HEK293 (cell line): ENCODE measurements at regions not wholly inside any gene's neighbourhood (a gene's known extent, or its start where the extent isn't known, plus 50 kb on each side); places are given as distances from the start of the nearest gene placed in this dataset.

Experiments
- CTCF ChIA-PET: fragments of 350-600 bp; formaldehyde crosslinking; extraction: SDS; loops from one replicate; lab custom pipeline; 2021; ENCODE audit warnings: antibody characterized with exemption; lab: Yijun Ruan, JAX
- POLR2A ChIA-PET: fragments of 300-600 bp; formaldehyde crosslinking; extraction: SDS; loops from one replicate; lab custom pipeline; 2020; ENCODE audit warnings: antibody characterized with exemption, inconsistent platforms; lab: Yijun Ruan, JAX
- H3K27ac ChIP-seq: fragments of 200-500 bp; sonication (Bioruptor generic); 2 replicates; pipeline ENCODE4 v1.5.1; 2014; ENCODE audit warnings: low read depth, low read length, control low read depth, inconsistent platforms; ENCODE audit errors: extremely low read depth
- H3K36me3 ChIP-seq, 2 experiments: fragments of 200-500 bp in 1 of 2; sonication (Bioruptor generic) in 1 of 2; 1 replicate in 1 of 2; 2 replicates in 1 of 2; pipeline ENCODE4 v1.5.1; 2014 to 2017; ENCODE audit warnings: inconsistent platforms in 2 of 2, low read length in 2 of 2; ENCODE audit not compliant: control insufficient read depth in 2 of 2, insufficient read depth in 1 of 2
- H3K4me1 ChIP-seq: fragments of 200-500 bp; sonication (Bioruptor generic); 2 replicates; pipeline ENCODE4 v1.5.1; 2014; ENCODE audit warnings: mild to moderate bottlenecking, low read length, inconsistent platforms; ENCODE audit not compliant: control insufficient read depth, insufficient read depth
- H3K4me3 ChIP-seq: 2 replicates; pipeline ENCODE4 v1.5.1; 2011; ENCODE audit warnings: low read depth, mild to moderate bottlenecking, control low read depth, low read length, moderate library complexity
- H3K9me3 ChIP-seq: fragments of 200-500 bp; sonication (Bioruptor generic); 2 replicates; pipeline ENCODE4 v1.5.1; 2014; ENCODE audit warnings: low read depth, low read length, inconsistent platforms; ENCODE audit not compliant: control insufficient read depth, insufficient read depth
- KLF16 ChIP-seq: fragments of 450-650 bp; formaldehyde crosslinking; IDR thresholded peaks from 2 replicates; pipeline ENCODE4 v1.5.1; 2017; ENCODE audit warnings: missing biosample characterization, missing genetic modification characterization
- KLF8 ChIP-seq: fragments of 450-650 bp; formaldehyde crosslinking; IDR thresholded peaks from 2 replicates; pipeline ENCODE4 v1.5.1; 2016; ENCODE audit warnings: missing biosample characterization, missing genetic modification characterization
- KLF9 ChIP-seq: fragments of 450-650 bp; formaldehyde crosslinking; IDR thresholded peaks from 2 replicates; pipeline ENCODE4 v1.5.1; 2016; ENCODE audit warnings: missing biosample characterization, missing genetic modification characterization, low read depth
- SETDB1 ChIP-seq: IDR thresholded peaks from one replicate; pipeline ENCODE4 v1.6.1; 2017; ENCODE audit warnings: mild to moderate bottlenecking, low read length, moderate library complexity, mixed read lengths; ENCODE audit not compliant: insufficient read length
- ZNF169 ChIP-seq: fragments of 450-650 bp; formaldehyde crosslinking; IDR thresholded peaks from 2 replicates; pipeline ENCODE4 v1.5.1; 2016; ENCODE audit warnings: missing biosample characterization, missing genetic modification characterization
- ZNF175 ChIP-seq: fragments of 450-650 bp; formaldehyde crosslinking; IDR thresholded peaks from 2 replicates; pipeline ENCODE4 v1.5.1; 2016; ENCODE audit warnings: missing biosample characterization, missing genetic modification characterization
- ZNF423 ChIP-seq: fragments of 450-650 bp; formaldehyde crosslinking; IDR thresholded peaks from 2 replicates; pipeline ENCODE4 v1.5.1; 2016; ENCODE audit warnings: missing biosample characterization, missing genetic modification characterization
- ZNF433 ChIP-seq: fragments of 450-650 bp; formaldehyde crosslinking; IDR thresholded peaks from 2 replicates; pipeline ENCODE4 v1.5.1; 2016; ENCODE audit warnings: missing biosample characterization, missing genetic modification characterization, low read depth
- ZNF501 ChIP-seq: fragments of 450-650 bp; formaldehyde crosslinking; IDR thresholded peaks from 2 replicates; pipeline ENCODE4 v1.5.1; 2016; ENCODE audit warnings: missing biosample characterization, missing genetic modification characterization
- ZNF529 ChIP-seq: fragments of 450-650 bp; formaldehyde crosslinking; IDR thresholded peaks from 2 replicates; pipeline ENCODE4 v1.5.1; 2017; ENCODE audit warnings: missing genetic modification characterization, missing biosample characterization; ENCODE audit not compliant: insufficient replicate concordance
- ZNF544 ChIP-seq: fragments of 450-650 bp; formaldehyde crosslinking; IDR thresholded peaks from 2 replicates; pipeline ENCODE4 v1.5.0; 2017; ENCODE audit warnings: missing biosample characterization, missing genetic modification characterization
- ZNF560 ChIP-seq: fragments of 450-650 bp; formaldehyde crosslinking; IDR thresholded peaks from 2 replicates; pipeline ENCODE4 v1.5.1; 2017; ENCODE audit warnings: missing biosample characterization, missing genetic modification characterization, borderline replicate concordance
- ZNF600 ChIP-seq: fragments of 450-650 bp; formaldehyde crosslinking; IDR thresholded peaks from 2 replicates; pipeline ENCODE4 v1.5.1; 2016; ENCODE audit warnings: missing biosample characterization, missing genetic modification characterization
- ZNF623 ChIP-seq: fragments of 450-650 bp; formaldehyde crosslinking; IDR thresholded peaks from 2 replicates; pipeline ENCODE4 v1.5.1; 2016; ENCODE audit warnings: missing biosample characterization, missing genetic modification characterization
- ZNF768 ChIP-seq: fragments of 450-650 bp; formaldehyde crosslinking; IDR thresholded peaks from 2 replicates; pipeline ENCODE4 v1.5.1; 2018; ENCODE audit warnings: missing biosample characterization, mild to moderate bottlenecking, missing genetic modification characterization
- ZNF791 ChIP-seq: fragments of 450-650 bp; formaldehyde crosslinking; IDR thresholded peaks from 2 replicates; pipeline ENCODE4 v1.5.1; 2016; ENCODE audit warnings: missing biosample characterization, missing genetic modification characterization
- TF ChIP-seq, protein P1 (sequence below): fragments of 450-650 bp; formaldehyde crosslinking; IDR thresholded peaks from 2 replicates; pipeline ENCODE4 v1.5.1; 2016; ENCODE audit warnings: missing biosample characterization, missing genetic modification characterization
- TF ChIP-seq, protein P2 (sequence below): fragments of 450-650 bp; formaldehyde crosslinking; IDR thresholded peaks from 2 replicates; pipeline ENCODE4 v1.5.1; 2016; ENCODE audit warnings: missing biosample characterization, missing genetic modification characterization
- TF ChIP-seq, protein P3 (sequence below): fragments of 450-650 bp; formaldehyde crosslinking; optimal IDR thresholded peaks from 2 replicates; pipeline ENCODE3; 2016; ENCODE audit warnings: missing biosample characterization, mild to moderate bottlenecking, missing genetic modification characterization
- TF ChIP-seq, protein P4 (sequence below): fragments of 450-650 bp; formaldehyde crosslinking; IDR thresholded peaks from 2 replicates; pipeline ENCODE4 v1.5.1; 2016; ENCODE audit warnings: missing biosample characterization, missing genetic modification characterization

DNA sequence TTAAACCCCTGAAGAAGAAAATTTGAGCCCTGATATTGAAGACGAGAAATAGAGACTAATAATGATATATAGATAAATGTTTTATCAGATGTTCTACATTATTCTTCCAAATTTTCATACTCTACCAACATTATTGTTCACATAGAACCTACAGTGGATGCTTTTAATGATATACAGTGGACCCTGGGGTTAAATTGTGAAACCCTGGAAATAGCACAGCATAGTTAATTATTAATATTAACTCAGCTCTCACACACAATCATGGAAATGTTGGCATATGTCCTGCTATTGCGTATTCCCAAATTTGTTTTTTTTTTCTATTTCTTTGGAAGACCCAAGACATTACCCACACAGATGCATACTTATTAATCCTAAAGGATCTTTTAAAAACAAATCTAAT lies 579.9 kb downstream of the CCDC85A start:
- no peak overlapping the region for H3K4me3 ChIP-seq
- H3K4me1 ChIP-seq: no peaks in the 10 kb centered on the region
- POLR2A ChIA-PET: no interaction called here
- CTCF ChIA-PET: no interaction called here
- TF ChIP-seq, protein P1, sequence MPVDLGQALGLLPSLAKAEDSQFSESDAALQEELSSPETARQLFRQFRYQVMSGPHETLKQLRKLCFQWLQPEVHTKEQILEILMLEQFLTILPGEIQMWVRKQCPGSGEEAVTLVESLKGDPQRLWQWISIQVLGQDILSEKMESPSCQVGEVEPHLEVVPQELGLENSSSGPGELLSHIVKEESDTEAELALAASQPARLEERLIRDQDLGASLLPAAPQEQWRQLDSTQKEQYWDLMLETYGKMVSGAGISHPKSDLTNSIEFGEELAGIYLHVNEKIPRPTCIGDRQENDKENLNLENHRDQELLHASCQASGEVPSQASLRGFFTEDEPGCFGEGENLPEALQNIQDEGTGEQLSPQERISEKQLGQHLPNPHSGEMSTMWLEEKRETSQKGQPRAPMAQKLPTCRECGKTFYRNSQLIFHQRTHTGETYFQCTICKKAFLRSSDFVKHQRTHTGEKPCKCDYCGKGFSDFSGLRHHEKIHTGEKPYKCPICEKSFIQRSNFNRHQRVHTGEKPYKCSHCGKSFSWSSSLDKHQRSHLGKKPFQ (tag by site-specific recombination): no peak
- TF ChIP-seq, protein P2, sequence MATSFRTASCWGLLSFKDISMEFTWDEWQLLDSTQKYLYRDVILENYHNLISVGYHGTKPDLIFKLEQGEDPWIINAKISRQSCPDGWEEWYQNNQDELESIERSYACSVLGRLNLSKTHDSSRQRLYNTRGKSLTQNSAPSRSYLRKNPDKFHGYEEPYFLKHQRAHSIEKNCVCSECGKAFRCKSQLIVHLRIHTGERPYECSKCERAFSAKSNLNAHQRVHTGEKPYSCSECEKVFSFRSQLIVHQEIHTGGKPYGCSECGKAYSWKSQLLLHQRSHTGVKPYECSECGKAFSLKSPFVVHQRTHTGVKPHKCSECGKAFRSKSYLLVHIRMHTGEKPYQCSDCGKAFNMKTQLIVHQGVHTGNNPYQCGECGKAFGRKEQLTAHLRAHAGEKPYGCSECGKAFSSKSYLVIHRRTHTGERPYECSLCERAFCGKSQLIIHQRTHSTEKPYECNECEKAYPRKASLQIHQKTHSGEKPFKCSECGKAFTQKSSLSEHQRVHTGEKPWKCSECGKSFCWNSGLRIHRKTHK (tag by site-specific recombination): no peak
- TF ChIP-seq ZNF544 (no peak), SETDB1 (no peak), ZNF623 (no peak), ZNF768 (tag by site-specific recombination) (no peak), ZNF501 (tag by site-specific recombination) (no peak), ZNF169 (no peak), ZNF175 (tag by site-specific recombination) (no peak), ZNF791 (no peak), ZNF433 (no peak), KLF9 (no peak), ZNF529 (no peak), ZNF600 (tag by site-specific recombination) (no peak), ZNF560 (tag by site-specific recombination) (no peak), ZNF423 (tag by site-specific recombination) (no peak), KLF16 (tag by site-specific recombination) (no peak)
- TF ChIP-seq, protein P3, sequence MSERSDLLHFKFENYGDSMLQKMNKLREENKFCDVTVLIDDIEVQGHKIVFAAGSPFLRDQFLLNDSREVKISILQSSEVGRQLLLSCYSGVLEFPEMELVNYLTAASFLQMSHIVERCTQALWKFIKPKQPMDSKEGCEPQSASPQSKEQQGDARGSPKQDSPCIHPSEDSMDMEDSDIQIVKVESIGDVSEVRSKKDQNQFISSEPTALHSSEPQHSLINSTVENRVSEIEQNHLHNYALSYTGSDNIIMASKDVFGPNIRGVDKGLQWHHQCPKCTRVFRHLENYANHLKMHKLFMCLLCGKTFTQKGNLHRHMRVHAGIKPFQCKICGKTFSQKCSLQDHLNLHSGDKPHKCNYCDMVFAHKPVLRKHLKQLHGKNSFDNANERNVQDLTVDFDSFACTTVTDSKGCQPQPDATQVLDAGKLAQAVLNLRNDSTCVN (tag by site-specific recombination): no peak
- TF ChIP-seq, protein P4, sequence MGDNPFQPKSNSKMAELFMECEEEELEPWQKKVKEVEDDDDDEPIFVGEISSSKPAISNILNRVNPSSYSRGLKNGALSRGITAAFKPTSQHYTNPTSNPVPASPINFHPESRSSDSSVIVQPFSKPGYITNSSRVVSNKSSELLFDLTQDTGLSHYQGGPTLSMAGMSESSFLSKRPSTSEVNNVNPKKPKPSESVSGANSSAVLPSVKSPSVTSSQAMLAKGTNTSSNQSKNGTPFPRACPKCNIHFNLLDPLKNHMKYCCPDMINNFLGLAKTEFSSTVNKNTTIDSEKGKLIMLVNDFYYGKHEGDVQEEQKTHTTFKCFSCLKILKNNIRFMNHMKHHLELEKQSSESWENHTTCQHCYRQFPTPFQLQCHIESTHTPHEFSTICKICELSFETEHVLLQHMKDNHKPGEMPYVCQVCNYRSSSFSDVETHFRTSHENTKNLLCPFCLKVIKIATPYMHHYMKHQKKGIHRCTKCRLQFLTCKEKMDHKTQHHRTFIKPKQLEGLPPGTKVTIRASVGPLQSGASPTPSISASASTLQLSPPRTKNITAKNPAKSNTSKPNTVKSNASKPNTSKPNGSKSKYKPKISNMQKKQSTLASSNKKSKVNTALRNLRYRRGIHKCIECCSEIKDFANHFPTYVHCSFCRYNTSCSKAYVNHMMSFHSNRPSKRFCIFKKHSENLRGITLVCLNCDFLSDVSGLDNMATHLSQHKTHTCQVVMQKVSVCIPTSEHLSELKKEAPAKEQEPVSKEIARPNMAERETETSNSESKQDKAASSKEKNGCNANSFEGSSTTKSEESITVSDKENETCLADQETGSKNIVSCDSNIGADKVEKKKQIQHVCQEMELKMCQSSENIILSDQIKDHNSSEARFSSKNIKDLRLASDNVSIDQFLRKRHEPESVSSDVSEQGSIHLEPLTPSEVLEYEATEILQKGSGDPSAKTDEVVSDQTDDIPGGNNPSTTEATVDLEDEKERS (tag by site-specific recombination): no peak
- no peaks in the 10 kb centered on the region for H3K9me3 ChIP-seq
- no peaks in the 10 kb centered on the region for H3K36me3 ChIP-seq
- H3K27ac ChIP-seq: no peak overlapping the region

DNA sequence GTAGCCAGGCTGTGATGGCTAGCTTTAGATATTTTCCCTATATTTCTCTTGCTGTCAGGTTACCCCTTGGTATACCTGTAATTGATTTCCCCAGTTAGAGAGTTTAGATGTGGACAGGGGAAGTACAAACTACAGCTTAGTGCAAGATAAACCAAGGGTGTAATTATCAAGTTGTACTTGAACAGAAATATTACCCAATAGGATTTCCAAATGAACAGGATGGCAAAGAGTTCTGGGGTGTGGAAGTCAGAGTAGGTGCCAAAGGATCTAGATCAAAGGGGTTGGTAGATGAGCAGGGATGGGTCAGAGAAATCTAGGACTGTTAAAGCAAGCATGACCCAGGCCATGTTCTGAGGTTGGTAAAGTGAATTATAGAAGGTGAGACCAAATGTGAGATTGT lies 585.2 kb downstream of the CCDC85A start:
- H3K4me3 ChIP-seq: no peak overlapping the region
- no peak for TF ChIP-seq KLF8 (tag by site-specific recombination)
- no peaks in the 10 kb centered on the region for H3K9me3 ChIP-seq
- no peak overlapping the region for H3K27ac ChIP-seq
- CTCF ChIA-PET: interaction anchor here (0.7 kb wide), 1 partner anchor 34 kb away, joined by 3 read pairs; no protein-coding TSS in a partner anchor
- H3K4me1 ChIP-seq: no peaks in the 10 kb centered on the region
- no peaks in the 10 kb centered on the region for H3K36me3 ChIP-seq
- POLR2A ChIA-PET: no interaction called here
